ENCODE measurements at regions not wholly inside any gene's neighbourhood (a gene's known extent, or its start where the extent isn't known, plus 50 kb on each side); places are given as distances from the start of the nearest gene placed in this dataset.

DNA sequence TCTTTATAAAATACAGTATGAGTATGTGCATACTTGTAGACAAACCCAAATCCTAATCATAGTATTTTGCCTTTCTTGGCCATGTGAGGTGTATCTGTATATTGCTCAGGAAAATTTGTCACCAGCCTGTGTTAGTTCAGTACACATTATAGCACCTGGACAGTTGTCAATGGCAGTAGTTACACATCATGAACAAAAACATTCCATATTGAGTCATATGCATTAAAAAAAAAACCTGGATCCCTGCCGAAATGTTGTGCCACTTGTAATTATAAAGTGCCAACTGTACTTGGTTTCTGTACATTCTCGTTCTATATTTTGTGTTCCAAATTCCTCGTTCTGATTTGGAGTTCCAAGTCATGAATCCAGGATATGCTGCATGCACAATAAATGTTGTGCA, 410.4 kb downstream of the INHBA start:
- no peak overlapping the region for H2BK120ac ChIP-seq (replicated peaks; ENCODE audit: low read depth, low read length)
- H3K9ac ChIP-seq (replicated peaks in 1 of 4; ENCODE audit: extremely low read depth in 1 of 4, low read depth in 3 of 4, low read length in 3 of 4) = no peak overlapping the region
- no peak overlapping the region for H2BK15ac ChIP-seq (ENCODE audit: low read length)
- no peak overlapping the region for H3K27ac ChIP-seq (ENCODE audit: low read depth, low read length)
- H3K23me2 ChIP-seq (ENCODE audit: low read depth, low read length) = no peaks in the 10 kb centered on the region
- no peak overlapping the region for H2BK12ac ChIP-seq (ENCODE audit: low read depth, low read length)
- H3K23ac ChIP-seq (ENCODE audit: insufficient read length) = no peak overlapping the region
- H3K14ac ChIP-seq (ENCODE audit: insufficient read length) = no peak overlapping the region
- H4K20me1 ChIP-seq (replicated peaks in 1 of 2; ENCODE audit: control insufficient read depth in 1 of 2, insufficient read depth in 2 of 2, low read length in 2 of 2) = no peaks in the 10 kb centered on the region
- no peaks in the 10 kb centered on the region for H3K36me3 ChIP-seq (ENCODE audit: control insufficient read depth in 2 of 4, insufficient read depth in 4 of 4, low read length in 3 of 4)
- POLR2A ChIA-PET (ENCODE audit: partially characterized antibody) = no interaction called here
- H4K91ac ChIP-seq (replicated peaks; ENCODE audit: insufficient read length, low read length) = no peak overlapping the region
- H3K4me1 ChIP-seq (replicated peaks in 1 of 4; ENCODE audit: control insufficient read depth in 3 of 4, insufficient read depth in 4 of 4, low read length in 3 of 4) = 0 out of 7 replicates have a peak, but pooled peaks cover 0 to 2% (median under 1%) of the 10 kb centered on the region in 4 experiments
- H2BK20ac ChIP-seq (ENCODE audit: low read length) = no peak overlapping the region
- H3K18ac ChIP-seq (ENCODE audit: extremely low read depth, low read length) = no peak overlapping the region
- no peak overlapping the region for H3K4me2 ChIP-seq (ENCODE audit: insufficient read depth in 1 of 2, low read depth in 2 of 2, low read length in 2 of 2)
- FAIRE-seq = no peak
- CTCF ChIA-PET (ENCODE audit: partially characterized antibody) = no interaction called here
- TF ChIP-seq CEBPB (IDR thresholded peaks at IDR 0.05; ENCODE audit: low read depth, low read length) = no peak
- no peak for TF ChIP-seq JUND (IDR thresholded peaks at IDR 0.05; ENCODE audit: low read length)
- TF ChIP-seq SRF (IDR thresholded peaks at IDR 0.05; ENCODE audit: low read depth, low read length) = no peak
- no peak for TF ChIP-seq ZNF274 (IDR thresholded peaks at IDR 0.05; ENCODE audit: borderline replicate concordance, extremely low read depth, low read length)
- TF ChIP-seq TBP (IDR thresholded peaks at IDR 0.05; ENCODE audit: low read depth, low read length) = no peak
- TF ChIP-seq CHD1 (IDR thresholded peaks at IDR 0.05; ENCODE audit: low read depth, low read length) = no peak
- no peak for TF ChIP-seq TEAD4 (IDR thresholded peaks at IDR 0.05; ENCODE audit: low read depth, low read length)
- no peak for TF ChIP-seq CREB1 (IDR thresholded peaks at IDR 0.05)
- no peak for TF ChIP-seq POU5F1 (IDR thresholded peaks at IDR 0.05; ENCODE audit: low read depth, low read length)
- no peak for TF ChIP-seq PHF8 (conservative IDR thresholded peaks at IDR 0.05; ENCODE audit: low read depth, low read length)
- TF ChIP-seq EZH2 (IDR thresholded peaks at IDR 0.05; ENCODE audit: low read depth, low read length, severe bottlenecking) = no peak
- TF ChIP-seq, protein P1, sequence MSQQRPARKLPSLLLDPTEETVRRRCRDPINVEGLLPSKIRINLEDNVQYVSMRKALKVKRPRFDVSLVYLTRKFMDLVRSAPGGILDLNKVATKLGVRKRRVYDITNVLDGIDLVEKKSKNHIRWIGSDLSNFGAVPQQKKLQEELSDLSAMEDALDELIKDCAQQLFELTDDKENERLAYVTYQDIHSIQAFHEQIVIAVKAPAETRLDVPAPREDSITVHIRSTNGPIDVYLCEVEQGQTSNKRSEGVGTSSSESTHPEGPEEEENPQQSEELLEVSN (IDR thresholded peaks at IDR 0.05) = no peak
- TF ChIP-seq HDAC6 (IDR thresholded peaks at IDR 0.05; ENCODE audit: low read depth, low read length) = no peak
- peaks cover 5 to 7% of the 10 kb centered on the region in 2 experiments; a peak in 2 of 4 replicates for H3K9me3 ChIP-seq (ENCODE audit: insufficient read depth in 2 of 2, low read depth in 1 of 2, low read length in 1 of 2)
- no peaks in the 10 kb centered on the region for H3K79me2 ChIP-seq (ENCODE audit: control insufficient read depth in 1 of 2, insufficient read depth in 2 of 2, low read length in 2 of 2)
- H2BK5ac ChIP-seq (ENCODE audit: low read depth, low read length) = no peak overlapping the region
- no peak for DNase-seq (ENCODE audit: low read depth in 1 of 2, low spot score in 2 of 2)
- peaks cover 0 to 9% (median 0%) of the 10 kb centered on the region in 4 experiments; a peak in 3 of 7 replicates for H3K27me3 ChIP-seq (replicated peaks in 1 of 4; ENCODE audit: control insufficient read depth in 3 of 4, extremely low read depth in 1 of 4, insufficient read depth in 3 of 4, low read length in 3 of 4)
- no peak overlapping the region for H3K4me3 ChIP-seq (ENCODE audit: extremely low read depth in 1 of 4, insufficient read depth in 2 of 4, low read depth in 3 of 4, low read length in 4 of 4)
- H2AK5ac ChIP-seq (ENCODE audit: low read depth, low read length) = no peak overlapping the region
- H4K8ac ChIP-seq (ENCODE audit: extremely low read depth, insufficient read depth, low read length) = no peak overlapping the region
- no peaks in the 10 kb centered on the region for H3K79me1 ChIP-seq (ENCODE audit: low read depth, low read length)
- 94% methylated on average over 3 of the region's 3 CpGs; no CpG with 5 or more reads in 1 of the 2 experiments for WGBS, 2 experiments (ENCODE audit: extremely low coverage in 1 of 2, insufficient coverage in 1 of 2, insufficient read length in 1 of 2, insufficient replicate concordance in 2 of 2, low coverage in 1 of 2, low lambda C conversion rate in 2 of 2, missing lambda C conversion rate in 1 of 2)
- no peak overlapping the region for H3K56ac ChIP-seq (replicated peaks; ENCODE audit: insufficient read length, low read depth, low read length)
- H4K5ac ChIP-seq (ENCODE audit: insufficient read length, low read depth, low read length) = no peak overlapping the region
- no peak overlapping the region for H3K4ac ChIP-seq (replicated peaks; ENCODE audit: insufficient read length, low read depth, low read length)
- H2AFZ ChIP-seq (ENCODE audit: low read length) = no peak overlapping the region
